Posterior vena cava (tissue), 2 donors: ENCODE measurements at regions not wholly inside any gene's neighbourhood (a gene's known extent, or its start where the extent isn't known, plus 50 kb on each side); places are given as distances from the start of the nearest gene placed in this dataset.
"Not testable (repeated sequence)": the region's sequence is repeated elsewhere in the genome, so short reads cannot be mapped to it uniquely, and the experiment has no call there.

ENCODE experiments used
- DNase-seq: peaks from one replicate; pipeline ENCODE4 v3.0.0-alpha.2; 2020; ENCODE audit warnings: low spot score
- intact Hi-C, 2 donors: fragments of 100-400 bp; cut with DNase I; formaldehyde crosslinking; loops; one replicate each; pipeline versions ENCODE4 v1.14.1 to v1.14.2; 2022 to 2023
- donor health status: DM: yes; HTN: yes; CAD: no.
- donor health status: DM: yes; HTN: yes; CAD: no.

GRCh38 chr1:168466092-168466713 is 77.6 kb downstream of the XCL2 start:
- intact Hi-C loops, result no loop called here
- DNase-seq, result no peak

DNA sequence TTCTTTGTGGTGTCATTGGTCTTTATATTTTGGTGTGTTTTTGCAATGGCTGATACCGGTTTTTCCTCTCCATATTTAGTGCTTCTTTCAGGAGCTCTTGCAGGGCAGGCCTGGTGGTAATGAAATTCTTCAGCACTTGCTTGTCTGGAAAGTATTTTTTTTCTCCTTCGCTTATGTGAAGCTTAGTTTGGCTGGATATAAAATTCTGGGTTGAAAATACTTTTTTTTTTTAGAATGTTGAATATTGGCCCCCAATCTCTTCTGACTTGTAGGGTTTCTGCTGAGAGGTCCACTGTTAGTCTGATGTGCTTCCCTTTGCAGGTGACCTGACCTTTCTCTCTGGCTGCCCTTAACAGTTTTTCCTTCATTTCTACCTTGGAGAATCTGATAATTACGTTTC is 82.7 kb downstream of the XCL2 start:
- intact Hi-C loops, DNase-seq: not testable (repeated sequence)

DNA sequence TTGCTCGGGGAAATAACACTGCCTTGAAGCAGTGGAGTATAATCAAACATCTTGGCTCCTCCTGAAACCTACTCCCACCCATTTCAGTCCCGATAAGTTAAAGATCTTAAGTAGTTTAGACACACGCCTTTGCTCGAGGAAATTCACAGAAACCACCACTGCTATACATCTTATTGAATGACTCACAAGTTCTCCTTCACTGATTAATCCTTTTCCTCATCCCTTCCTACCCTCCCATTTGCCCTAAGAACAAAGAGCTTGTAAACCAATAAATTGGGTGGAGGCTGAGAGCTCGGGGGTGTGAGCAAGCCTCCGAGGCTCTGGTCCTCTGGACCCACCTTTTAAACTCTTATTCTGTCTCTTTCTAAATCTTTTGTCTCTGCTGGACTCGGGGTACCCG is 86.5 kb downstream of the XCL2 start:
- intact Hi-C loops, result loop anchor here in 1 of 2 donors (10.0 kb wide), 1 partner anchor 1212 kb away; no protein-coding TSS in a partner anchor
- not testable (repeated sequence) for DNase-seq

- no peak for DNase-seq
- intact Hi-C loops, result loop anchor here in 1 of 2 donors (10.0 kb wide), 1 partner anchor 1211 kb away; no protein-coding TSS in a partner anchor
Measured at GRCh38 chr1:168455764-168456163, 88.0 kb downstream of the XCL2 start.

DNA sequence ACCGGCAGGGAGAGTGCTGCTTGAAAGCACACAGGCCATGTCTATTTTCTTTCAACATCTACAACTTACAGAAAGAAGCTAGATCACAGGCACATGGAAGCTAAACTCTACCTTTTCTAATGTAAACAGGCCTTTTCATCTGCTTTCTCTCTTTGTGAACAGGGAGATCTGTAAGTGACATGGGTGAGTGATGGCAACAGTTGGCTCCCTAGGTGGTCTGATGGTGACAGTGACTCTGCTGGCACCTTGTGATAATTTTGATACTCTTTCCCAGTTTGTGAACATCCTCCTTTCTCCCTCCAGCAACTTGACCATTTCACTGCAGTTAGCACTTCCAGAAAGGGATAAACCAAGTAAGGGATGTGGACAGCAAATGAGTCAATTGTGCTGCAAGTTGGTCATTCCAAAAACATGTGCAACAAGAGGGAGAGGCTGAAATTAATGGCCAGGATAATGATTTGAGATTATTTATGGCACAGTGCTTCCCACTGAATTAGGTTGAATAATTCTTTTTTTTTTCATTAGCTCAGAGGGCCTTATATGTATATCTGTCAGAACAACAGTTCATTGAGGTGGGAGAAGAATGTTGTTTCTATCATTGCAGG is 89.5 kb downstream of the XCL2 start:
- intact Hi-C loops, result loop anchor here in 1 of 2 donors (10.0 kb wide), 1 partner anchor 1210 kb away; no protein-coding TSS in a partner anchor
- no peak for DNase-seq

- no peak for DNase-seq
- intact Hi-C loops, result loop anchor here in 1 of 2 donors (10.0 kb wide), 1 partner anchor 1208 kb away; no protein-coding TSS in a partner anchor
Measured at GRCh38 chr1:168453056-168453455, 90.7 kb downstream of the XCL2 start.

- intact Hi-C loops, result loop anchor here in 1 of 2 donors (10.0 kb wide), 1 partner anchor 1208 kb away; no protein-coding TSS in a partner anchor
Measured at GRCh38 chr1:168452329-168452728, 91.5 kb downstream of the XCL2 start.

DNA sequence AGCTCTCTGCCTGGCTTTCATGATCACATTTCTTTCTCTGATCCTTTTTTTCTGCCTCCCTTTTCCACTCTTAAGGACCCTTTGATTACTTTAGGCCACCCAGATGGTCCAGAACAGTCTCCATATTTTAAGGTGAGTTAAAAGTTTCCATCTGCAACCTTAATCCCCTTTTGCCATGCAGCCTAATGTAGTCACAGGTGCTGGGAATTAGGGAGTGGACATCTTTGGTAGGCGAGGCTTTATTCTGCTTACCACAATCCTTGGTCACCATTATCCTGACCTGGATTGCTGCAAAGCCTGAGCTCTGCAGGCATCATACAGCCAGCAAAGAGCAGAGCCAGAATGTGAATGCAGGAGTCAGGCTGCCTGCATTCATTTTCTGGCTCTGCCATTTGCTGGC is 95.9 kb downstream of the XCL2 start:
- intact Hi-C loops, result no loop called here
- no peak for DNase-seq

More at GRCh38 chr1:168452329-168452728, 91.5 kb downstream of the XCL2 start:
- no peak for DNase-seq

DNA sequence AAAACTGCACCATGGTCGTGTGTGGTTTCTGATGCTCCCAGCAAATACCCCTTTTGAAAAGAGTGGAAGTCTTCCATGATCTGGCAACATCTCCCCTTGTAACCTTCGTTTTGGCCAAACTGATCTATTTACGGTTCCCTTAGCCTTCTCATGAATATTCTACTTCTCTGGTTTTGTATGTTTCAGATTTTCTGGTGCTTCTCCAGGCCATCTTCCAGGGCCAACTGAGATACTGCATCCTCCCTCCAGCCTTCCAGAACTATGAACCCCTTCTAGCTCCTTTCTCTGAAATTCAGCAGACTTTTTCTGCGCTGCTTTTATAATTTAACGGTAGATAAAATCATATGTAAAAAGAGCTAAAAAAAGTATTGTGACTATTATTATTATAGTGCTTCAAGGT is 97.7 kb downstream of the XCL2 start:
- intact Hi-C loops, result no loop called here
- no peak for DNase-seq

DNA sequence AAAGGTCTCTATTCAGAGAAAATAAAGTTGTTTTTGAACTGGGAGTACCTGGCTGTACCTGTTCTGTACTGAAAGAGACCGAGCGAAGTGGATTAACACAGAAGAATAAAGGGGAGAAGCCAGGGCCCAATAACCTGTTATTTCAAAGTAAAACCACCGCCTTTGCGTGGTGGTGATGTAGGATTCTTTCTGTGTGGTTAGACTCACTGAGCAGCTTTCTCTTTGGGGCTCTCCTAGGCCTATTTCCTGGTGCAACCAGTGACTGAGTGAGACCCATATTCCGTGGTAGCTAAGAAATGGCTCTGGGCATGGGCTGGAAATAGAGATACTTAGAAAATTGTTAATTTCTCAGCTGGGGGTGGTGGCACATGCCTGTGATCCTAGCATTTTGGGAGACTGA is 99.9 kb downstream of the XCL2 start:
- intact Hi-C loops, result no loop called here
- DNase-seq, result no peak

DNA sequence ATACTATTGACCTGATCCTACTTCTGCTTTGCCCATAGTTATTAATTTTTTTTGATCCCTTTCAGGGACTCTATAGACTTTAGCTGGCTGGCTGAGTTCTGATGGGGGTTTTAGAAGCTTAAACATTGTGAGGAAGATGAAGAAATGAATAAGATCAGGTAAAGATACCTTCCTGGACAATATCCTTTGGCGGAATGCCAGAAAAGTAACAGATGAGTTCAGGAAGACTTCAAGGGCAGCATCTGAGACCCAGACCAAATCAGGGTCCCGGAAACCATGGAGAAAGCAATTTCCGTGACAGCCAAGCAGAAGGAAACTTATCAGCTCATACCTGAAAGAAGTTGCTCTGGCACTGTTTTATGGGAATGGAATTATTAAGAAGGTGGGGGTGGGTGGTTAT is 100.4 kb downstream of the XCL2 start:
- intact Hi-C loops, result no loop called here
- DNase-seq, result no peak

- intact Hi-C loops, result no loop called here
- no peak for DNase-seq
Measured at GRCh38 chr1:168442931-168443330, 100.9 kb downstream of the XCL2 start.

DNA sequence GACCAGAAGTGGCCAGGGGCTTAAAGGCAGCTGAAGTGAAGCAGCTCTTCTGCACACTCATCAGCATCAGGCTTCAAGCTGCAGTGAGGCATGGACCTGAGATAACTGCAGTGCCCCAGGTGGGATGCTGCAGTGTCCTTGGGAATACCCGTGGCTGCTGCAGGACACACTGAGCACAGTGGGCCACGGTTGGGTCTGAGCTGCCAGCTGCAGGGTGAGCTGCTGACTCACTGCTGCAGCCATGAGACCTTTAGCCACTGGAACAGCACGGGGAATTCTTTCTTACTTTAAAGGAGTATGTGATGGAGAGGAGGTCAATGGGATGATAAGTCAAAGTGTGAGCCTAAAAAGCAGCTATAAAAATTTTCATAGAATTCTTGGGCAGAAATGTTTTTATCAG is 102.1 kb downstream of the XCL2 start:
- DNase-seq, result no peak
- intact Hi-C loops, result no loop called here

- no peak for DNase-seq
- intact Hi-C loops, result loop anchor here in 1 of 2 donors (2.0 kb wide), 1 partner anchor 135 kb away; no protein-coding TSS in a partner anchor
Measured at GRCh38 chr1:168439456-168440375, 104.1 kb downstream of the XCL2 start.

GRCh38 chr1:168438626-168439025 is 105.2 kb downstream of the XCL2 start:
- no peak for DNase-seq
- intact Hi-C loops, result loop anchor here in 1 of 2 donors (2.0 kb wide), 1 partner anchor 136 kb away; no protein-coding TSS in a partner anchor

- intact Hi-C loops, result loop anchor here in 1 of 2 donors (2.0 kb wide), 1 partner anchor 137 kb away; no protein-coding TSS in a partner anchor
Measured at GRCh38 chr1:168437821-168438220, 106.0 kb downstream of the XCL2 start.

GRCh38 chr1:168435439-168435838 is 108.4 kb downstream of the XCL2 start:
- DNase-seq, result no peak
- intact Hi-C loops, result no loop called here

More at GRCh38 chr1:168437821-168438220, 106.0 kb downstream of the XCL2 start:
- no peak for DNase-seq

DNA sequence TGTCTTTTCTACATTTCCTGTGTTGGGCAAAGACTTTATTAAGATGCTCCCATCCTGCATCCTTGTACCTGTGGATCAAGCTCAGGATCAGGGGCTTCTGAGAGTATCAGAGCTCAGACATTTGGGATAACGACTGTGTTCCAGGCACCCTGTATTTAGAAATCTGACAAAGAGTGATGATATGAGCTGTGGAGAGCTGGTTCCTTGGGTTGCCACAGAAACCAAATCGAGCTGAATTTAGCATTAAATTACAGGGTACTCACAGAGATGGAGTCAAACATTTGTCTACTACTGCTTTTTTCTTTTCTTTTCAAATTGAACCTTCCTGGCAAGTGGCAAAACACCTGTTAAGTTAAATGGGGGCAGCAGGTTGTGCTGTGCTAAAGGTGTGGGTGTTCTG is 110.6 kb downstream of the XCL2 start:
- intact Hi-C loops, result no loop called here
- no peak for DNase-seq

- intact Hi-C loops, result no loop called here
- no peak for DNase-seq
Measured at GRCh38 chr1:168431882-168432281, 111.9 kb downstream of the XCL2 start.

DNA sequence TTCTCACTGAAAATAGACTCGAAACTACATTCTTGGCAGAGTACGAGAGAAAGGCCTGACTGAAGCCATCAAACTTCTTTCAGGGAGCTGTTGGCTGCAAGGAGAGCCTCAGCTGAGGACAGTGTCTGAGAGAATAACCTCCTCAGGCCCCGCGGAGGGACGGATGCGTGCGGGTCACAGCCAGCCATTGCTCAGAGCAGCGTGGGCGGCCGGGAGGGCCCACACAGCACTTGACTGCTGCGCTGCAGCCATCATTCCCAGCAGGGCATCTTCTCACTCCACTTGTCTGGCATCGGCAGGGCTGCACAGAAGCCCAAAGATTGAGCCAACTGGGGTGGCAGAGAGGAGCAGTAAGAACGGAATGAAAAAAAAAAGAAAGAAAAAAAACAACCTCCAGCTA is 113.5 kb downstream of the XCL2 start:
- no peak for DNase-seq
- intact Hi-C loops, result no loop called here
